GM20000 (cell line): ENCODE measurements at regions not wholly inside any gene's neighbourhood (a gene's known extent, or its start where the extent isn't known, plus 50 kb on each side); places are given as distances from the start of the nearest gene placed in this dataset.
"Not testable (repeated sequence)": the region's sequence is repeated elsewhere in the genome, so short reads cannot be mapped to it uniquely, and the experiment has no call there.

ENCODE experiments used
- DNase-seq: peaks from one replicate; pipeline ENCODE4 v3.0.0; 2012; ENCODE audit warnings: low spot score
- TF ChIP-seq, protein P1 (sequence below): IDR thresholded peaks from 2 replicates; pipeline ENCODE4 v1.5.1; 2012; ENCODE audit warnings: mild to moderate bottlenecking, control low read depth; ENCODE audit errors: extremely low read depth, missing control alignments

DNA sequence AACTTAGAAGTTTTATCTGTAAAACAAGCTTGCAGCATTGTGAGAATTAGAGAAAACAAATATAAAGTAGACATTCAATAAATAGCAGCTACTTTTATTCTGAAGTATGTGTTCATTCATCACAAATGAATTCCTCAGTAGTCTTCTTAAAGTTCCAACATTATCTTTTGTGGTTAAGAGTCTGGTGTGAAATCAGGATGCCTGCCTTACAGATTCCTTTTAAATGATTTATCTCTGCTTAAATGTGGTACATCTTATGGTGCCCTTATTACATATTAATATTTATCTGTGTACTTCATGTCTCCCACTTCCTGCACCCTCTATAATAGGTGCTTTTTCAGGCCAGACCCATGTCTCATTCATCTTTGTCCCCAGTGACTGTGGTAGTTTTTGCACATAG, 595.0 kb downstream of the STK39 start:
- DNase-seq: no peak
- TF ChIP-seq, protein P1, sequence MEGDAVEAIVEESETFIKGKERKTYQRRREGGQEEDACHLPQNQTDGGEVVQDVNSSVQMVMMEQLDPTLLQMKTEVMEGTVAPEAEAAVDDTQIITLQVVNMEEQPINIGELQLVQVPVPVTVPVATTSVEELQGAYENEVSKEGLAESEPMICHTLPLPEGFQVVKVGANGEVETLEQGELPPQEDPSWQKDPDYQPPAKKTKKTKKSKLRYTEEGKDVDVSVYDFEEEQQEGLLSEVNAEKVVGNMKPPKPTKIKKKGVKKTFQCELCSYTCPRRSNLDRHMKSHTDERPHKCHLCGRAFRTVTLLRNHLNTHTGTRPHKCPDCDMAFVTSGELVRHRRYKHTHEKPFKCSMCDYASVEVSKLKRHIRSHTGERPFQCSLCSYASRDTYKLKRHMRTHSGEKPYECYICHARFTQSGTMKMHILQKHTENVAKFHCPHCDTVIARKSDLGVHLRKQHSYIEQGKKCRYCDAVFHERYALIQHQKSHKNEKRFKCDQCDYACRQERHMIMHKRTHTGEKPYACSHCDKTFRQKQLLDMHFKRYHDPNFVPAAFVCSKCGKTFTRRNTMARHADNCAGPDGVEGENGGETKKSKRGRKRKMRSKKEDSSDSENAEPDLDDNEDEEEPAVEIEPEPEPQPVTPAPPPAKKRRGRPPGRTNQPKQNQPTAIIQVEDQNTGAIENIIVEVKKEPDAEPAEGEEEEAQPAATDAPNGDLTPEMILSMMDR: no peak

DNA sequence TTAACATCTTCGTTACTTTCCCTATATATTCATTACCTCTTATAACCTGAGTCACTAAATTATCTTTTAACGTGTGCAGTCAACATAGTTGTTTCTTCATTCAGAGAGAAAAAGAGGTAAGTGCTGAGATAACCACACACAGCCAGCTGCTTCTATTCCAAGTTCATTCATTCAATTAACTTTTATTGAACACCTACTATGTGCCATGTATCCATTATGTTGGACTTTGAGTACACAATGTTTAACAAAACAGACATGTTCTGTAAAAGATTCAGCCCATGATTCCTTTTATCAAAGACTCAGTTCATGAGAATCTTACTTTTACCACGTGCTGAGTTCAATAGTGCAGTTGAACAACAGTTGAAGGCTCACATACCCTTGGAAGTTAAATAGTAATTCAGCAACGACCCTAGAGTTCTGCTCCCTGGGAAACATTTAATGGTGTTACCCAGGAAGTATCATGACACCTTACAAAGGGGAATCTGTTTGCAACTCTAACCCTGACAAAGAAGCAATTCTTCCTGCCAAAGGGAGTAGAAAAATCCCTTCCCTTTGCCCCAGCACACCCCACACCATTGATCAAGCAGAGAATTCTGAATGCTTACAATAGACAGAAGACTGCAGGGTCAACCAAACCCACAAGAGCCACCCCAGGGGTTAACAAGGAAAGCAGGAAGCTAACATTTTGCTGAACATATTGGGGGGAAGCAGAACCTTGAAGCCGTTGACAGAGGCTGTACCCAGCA, 595.8 kb downstream of the STK39 start:
- DNase-seq: no peak
- TF ChIP-seq, protein P1: no peak

DNA sequence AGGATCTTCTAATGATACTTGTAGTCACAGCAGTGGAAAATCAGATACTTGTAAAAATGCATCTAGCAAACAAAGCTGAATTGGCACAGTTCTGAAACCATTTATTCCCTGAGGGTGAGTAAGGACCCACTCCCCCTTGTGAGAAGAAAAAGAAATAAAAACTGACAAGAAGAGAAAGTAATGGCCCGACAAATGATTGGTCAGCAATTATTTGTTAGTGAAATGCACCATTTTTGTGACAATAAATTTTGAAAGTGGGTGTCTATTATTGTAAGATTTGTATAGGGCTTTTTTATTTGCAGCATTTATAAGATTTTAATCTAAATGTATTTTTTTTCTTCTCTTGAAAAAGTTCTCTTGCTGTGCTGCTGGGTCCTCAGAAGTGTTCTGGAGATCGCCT, 600.8 kb downstream of the STK39 start:
- DNase-seq: no peak
- TF ChIP-seq, protein P1: no peak

DNA sequence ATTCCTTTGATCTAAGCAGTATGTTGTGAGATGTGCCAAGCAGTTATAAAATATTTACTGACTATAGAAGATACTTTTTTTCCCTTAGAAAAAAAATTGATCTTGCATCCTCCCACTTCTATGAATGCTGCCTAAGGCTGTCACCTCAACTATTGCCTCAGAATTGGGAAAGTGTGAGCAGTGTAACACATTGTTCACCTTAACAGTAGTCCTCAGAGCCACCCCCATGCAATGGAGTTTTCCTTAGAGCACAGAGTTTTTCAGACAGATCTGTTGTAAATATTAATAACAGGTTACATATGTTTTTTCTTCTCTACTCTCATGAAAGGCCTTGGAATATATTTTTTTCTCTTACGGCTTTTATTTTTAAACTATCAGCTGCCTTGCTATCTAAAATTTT, 607.3 kb downstream of the STK39 start:
- DNase-seq: no peak
- TF ChIP-seq, protein P1: no peak

DNA sequence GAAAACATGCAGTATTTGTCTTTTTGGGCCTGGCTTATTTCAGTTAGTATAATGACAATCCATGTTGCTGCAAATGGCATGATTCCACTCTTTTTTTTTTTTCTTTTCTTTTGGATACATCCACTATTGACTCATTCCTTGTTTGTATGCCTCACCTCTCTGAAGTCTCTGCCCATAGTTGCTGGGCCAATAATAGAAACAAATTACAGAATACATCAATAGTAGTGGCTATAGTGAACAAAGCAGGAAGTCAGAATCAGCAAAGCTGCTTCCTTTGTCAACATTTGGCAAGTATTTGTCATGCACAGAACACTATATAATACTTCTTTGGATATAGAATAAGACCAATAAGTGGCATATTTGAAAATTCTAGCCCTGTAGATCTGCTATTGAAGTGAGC, 609.7 kb downstream of the STK39 start:
- DNase-seq: no peak
- TF ChIP-seq, protein P1: no peak

DNA sequence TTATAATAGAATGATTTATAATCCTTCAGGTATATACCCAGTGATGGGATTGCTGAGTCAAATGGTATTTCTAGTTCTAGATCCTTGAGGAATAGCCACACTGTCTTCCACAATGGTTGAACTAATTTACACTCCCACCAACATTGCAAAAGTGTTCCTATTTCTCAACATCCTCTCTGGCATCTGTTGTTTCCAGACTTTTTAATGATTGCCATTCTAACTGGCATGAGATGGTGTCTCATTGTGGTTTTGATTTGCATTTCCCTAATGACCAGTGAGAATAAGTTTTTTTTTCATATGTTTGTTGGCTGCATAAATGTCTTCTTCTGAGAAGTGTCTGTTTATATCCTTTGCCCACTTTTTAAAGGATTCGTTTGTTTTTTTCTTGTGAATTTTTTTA, 615.1 kb downstream of the STK39 start:
- not testable (repeated sequence) for DNase-seq

DNA sequence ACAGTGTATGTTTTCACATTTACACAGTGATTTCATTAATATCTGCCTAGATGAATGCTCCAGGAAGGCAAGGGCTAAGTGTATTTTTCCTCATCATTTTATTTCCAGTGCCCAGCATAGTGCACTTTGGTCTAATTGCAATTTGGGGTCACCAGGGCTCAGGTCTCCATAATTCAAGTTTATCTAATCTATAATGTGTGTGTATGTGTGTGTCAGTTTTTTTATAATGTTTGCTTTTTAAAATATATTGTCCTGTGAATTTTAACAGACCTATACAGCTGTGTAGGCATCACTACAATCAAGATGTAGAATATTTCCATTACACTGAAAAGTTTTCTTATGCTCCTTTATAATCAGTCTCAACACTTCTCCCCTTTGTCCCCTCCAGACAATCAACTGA, 620.4 kb downstream of the STK39 start:
- DNase-seq: no peak
- TF ChIP-seq, protein P1: no peak

DNA sequence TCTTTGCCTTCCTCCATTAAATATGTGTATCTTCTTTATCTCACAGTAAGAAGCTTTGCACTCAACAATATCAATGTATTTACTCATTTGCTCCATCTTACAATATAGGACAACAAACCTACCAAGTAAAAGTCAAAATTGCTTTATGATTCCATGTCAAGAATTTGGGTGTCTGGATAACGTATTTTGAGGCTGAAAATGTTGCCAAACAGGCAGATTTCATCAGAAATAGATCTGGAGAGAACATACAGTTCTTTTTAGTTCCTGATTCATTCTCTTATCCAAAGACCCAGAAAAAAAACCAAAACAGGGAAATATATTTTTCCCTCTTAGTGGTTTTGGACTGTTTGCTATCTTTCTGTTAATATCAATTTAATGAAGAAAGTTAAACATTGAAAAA, 621.1 kb downstream of the STK39 start:
- no peak for DNase-seq
- TF ChIP-seq, protein P1: no peak
